HUES6 (cell line): ENCODE measurements at regions not wholly inside any gene's neighbourhood (a gene's known extent, or its start where the extent isn't known, plus 50 kb on each side); places are given as distances from the start of the nearest gene placed in this dataset.

Source experiments
- H3K27ac ChIP-seq: 2 replicates; pipeline ENCODE4 v1.7.0; 2013; ENCODE audit warnings: low read depth, mild to moderate bottlenecking, low read length, inconsistent platforms
- H3K27me3 ChIP-seq: 2 replicates; pipeline ENCODE4 v1.6.1; 2013; ENCODE audit warnings: low read length; ENCODE audit not compliant: control insufficient read depth, insufficient read depth
- H3K36me3 ChIP-seq: 2 replicates; pipeline ENCODE4 v1.6.1; 2013; ENCODE audit warnings: low read length; ENCODE audit not compliant: control insufficient read depth, insufficient read depth
- H3K4me1 ChIP-seq: 2 replicates; pipeline ENCODE4 v1.6.1; 2013; ENCODE audit warnings: low read length; ENCODE audit not compliant: control insufficient read depth, insufficient read depth
- H3K4me3 ChIP-seq: 2 replicates; pipeline ENCODE4 v1.5.1; 2013; ENCODE audit warnings: low read depth, low read length
- H3K9ac ChIP-seq: one replicate; pipeline ENCODE4 v1.6.1; 2013; ENCODE audit warnings: mild to moderate bottlenecking, low read length
- H3K9me3 ChIP-seq: 2 replicates; pipeline ENCODE4 v1.6.1; 2013; ENCODE audit warnings: low read depth, low read length; ENCODE audit not compliant: control insufficient read depth, insufficient read depth

- H3K9me3 ChIP-seq: no peaks in the 10 kb centered on the region
- H3K4me3 ChIP-seq: no peak overlapping the region
- no peak overlapping the region for H3K9ac ChIP-seq
- H3K27me3 ChIP-seq: peaks cover 6% of the 10 kb centered on the region; the same call in 1 of the 2 replicates
- H3K27ac ChIP-seq: no peak overlapping the region
- no peaks in the 10 kb centered on the region for H3K4me1 ChIP-seq
- no peaks in the 10 kb centered on the region for H3K36me3 ChIP-seq
Observed at GRCh38 chr10:131461093-131461492, 149.6 kb upstream of the TCERG1L start.

- no peak overlapping the region for H3K4me3 ChIP-seq
- H3K27ac ChIP-seq: no peak overlapping the region
Observed at GRCh38 chr10:131464789-131465188, 153.3 kb upstream of the TCERG1L start.

GRCh38 chr10:131469551-131469950 lies 158.0 kb upstream of the TCERG1L start:
- H3K4me1 ChIP-seq: no peaks in the 10 kb centered on the region
- no peak overlapping the region for H3K4me3 ChIP-seq
- H3K9ac ChIP-seq: no peak overlapping the region
- no peak overlapping the region for H3K27ac ChIP-seq
- no peaks in the 10 kb centered on the region for H3K27me3 ChIP-seq
- no peaks in the 10 kb centered on the region for H3K9me3 ChIP-seq
- no peaks in the 10 kb centered on the region for H3K36me3 ChIP-seq

More at GRCh38 chr10:131464789-131465188, 153.3 kb upstream of the TCERG1L start:
- Histone ChIP-seq H3K9me3 (no peaks in the 10 kb centered on the region), H3K9ac (no peak overlapping the region), H3K4me1 (no peaks in the 10 kb centered on the region), H3K27me3 (peaks cover 6% of the 10 kb centered on the region; the same call in 1 of the 2 replicates), H3K36me3 (no peaks in the 10 kb centered on the region)

- H3K4me1 ChIP-seq: no peaks in the 10 kb centered on the region; the same call in 1 of the 2 replicates
Observed at GRCh38 chr10:131473645-131474044, 162.1 kb upstream of the TCERG1L start.

GRCh38 chr10:131474416-131474815 lies 162.9 kb upstream of the TCERG1L start:
- no peak overlapping the region for H3K27ac ChIP-seq
- no peaks in the 10 kb centered on the region for H3K36me3 ChIP-seq
- H3K4me3 ChIP-seq: no peak overlapping the region
- no peaks in the 10 kb centered on the region for H3K27me3 ChIP-seq
- no peak overlapping the region for H3K9ac ChIP-seq
- H3K9me3 ChIP-seq: no peaks in the 10 kb centered on the region
- H3K4me1 ChIP-seq: no peaks in the 10 kb centered on the region; the same call in 1 of the 2 replicates

More at GRCh38 chr10:131473645-131474044, 162.1 kb upstream of the TCERG1L start:
- Histone ChIP-seq H3K27ac (no peak overlapping the region), H3K9me3 (no peaks in the 10 kb centered on the region), H3K27me3 (no peaks in the 10 kb centered on the region), H3K36me3 (no peaks in the 10 kb centered on the region), H3K4me3 (no peak overlapping the region), H3K9ac (no peak overlapping the region)

- no peak overlapping the region for H3K27ac ChIP-seq
- H3K4me3 ChIP-seq: no peak overlapping the region
- no peaks in the 10 kb centered on the region for H3K9me3 ChIP-seq
- no peak overlapping the region for H3K9ac ChIP-seq
- H3K36me3 ChIP-seq: no peaks in the 10 kb centered on the region
- no peaks in the 10 kb centered on the region; the same call in 1 of the 2 replicates for H3K4me1 ChIP-seq
- H3K27me3 ChIP-seq: no peaks in the 10 kb centered on the region
Observed at GRCh38 chr10:131475043-131475442, 163.5 kb upstream of the TCERG1L start.

GRCh38 chr10:131475803-131476202 lies 164.3 kb upstream of the TCERG1L start:
- Histone ChIP-seq H3K27ac (no peak overlapping the region), H3K9me3 (no peaks in the 10 kb centered on the region), H3K27me3 (no peaks in the 10 kb centered on the region), H3K4me1 (no peaks in the 10 kb centered on the region; the same call in 1 of the 2 replicates), H3K36me3 (no peaks in the 10 kb centered on the region), H3K4me3 (no peak overlapping the region), H3K9ac (no peak overlapping the region)

- Histone ChIP-seq H3K4me1 (no peaks in the 10 kb centered on the region; the same call in 1 of the 2 replicates), H3K4me3 (no peak overlapping the region), H3K27ac (no peak overlapping the region), H3K9me3 (no peaks in the 10 kb centered on the region), H3K36me3 (no peaks in the 10 kb centered on the region), H3K9ac (no peak overlapping the region), H3K27me3 (no peaks in the 10 kb centered on the region)
Observed at GRCh38 chr10:131477457-131478121, 166.1 kb upstream of the TCERG1L start.

- no peaks in the 10 kb centered on the region for H3K36me3 ChIP-seq
- no peaks in the 10 kb centered on the region for H3K27me3 ChIP-seq
- no peaks in the 10 kb centered on the region for H3K9me3 ChIP-seq
- H3K4me3 ChIP-seq: no peak overlapping the region
- no peak overlapping the region for H3K9ac ChIP-seq
- H3K4me1 ChIP-seq: no peaks in the 10 kb centered on the region; the same call in 1 of the 2 replicates
- no peak overlapping the region for H3K27ac ChIP-seq
Observed at GRCh38 chr10:131478377-131478989, 167.0 kb upstream of the TCERG1L start.

GRCh38 chr10:131480066-131480465 lies 168.5 kb upstream of the TCERG1L start:
- H3K4me3 ChIP-seq: no peak overlapping the region
- H3K9me3 ChIP-seq: no peaks in the 10 kb centered on the region
- no peak overlapping the region for H3K9ac ChIP-seq
- no peaks in the 10 kb centered on the region; the same call in 1 of the 2 replicates for H3K4me1 ChIP-seq
- no peak overlapping the region for H3K27ac ChIP-seq
- no peaks in the 10 kb centered on the region for H3K36me3 ChIP-seq
- no peaks in the 10 kb centered on the region for H3K27me3 ChIP-seq

GRCh38 chr10:131480861-131481260 lies 169.3 kb upstream of the TCERG1L start:
- no peak overlapping the region for H3K27ac ChIP-seq
- no peaks in the 10 kb centered on the region for H3K36me3 ChIP-seq
- no peaks in the 10 kb centered on the region for H3K27me3 ChIP-seq
- no peaks in the 10 kb centered on the region; the same call in 1 of the 2 replicates for H3K4me1 ChIP-seq
- no peak overlapping the region for H3K9ac ChIP-seq
- no peaks in the 10 kb centered on the region for H3K9me3 ChIP-seq
- no peak overlapping the region for H3K4me3 ChIP-seq
